WTC11 (cell line): ENCODE measurements at regions not wholly inside any gene's neighbourhood (a gene's known extent, or its start where the extent isn't known, plus 50 kb on each side); places are given as distances from the start of the nearest gene placed in this dataset.

Source experiments
- ATAC-seq: fragments of 200-7000 bp; cut with Tn5 transposase; 2 replicates; pipeline ENCODE4 v1.10.0; 2021; ENCODE audit warnings: mild to moderate bottlenecking, moderate library complexity
- CTCF ChIA-PET: fragments of 300-600 bp; sonication (Branson Sonifier 250); formaldehyde crosslinking; loops from one replicate; lab custom pipeline; 2021; ENCODE audit warnings: antibody characterized with exemption; lab: Charles Lee
- POLR2A ChIA-PET: fragments of 350-600 bp; sonication (Branson Sonifier 250); formaldehyde crosslinking; loops from one replicate; lab custom pipeline; 2021; ENCODE audit warnings: antibody characterized with exemption; lab: Charles Lee
- DNase-seq: peaks from one replicate; pipeline ENCODE4 v3.0.0; 2021; ENCODE audit warnings: low spot score
- H3K27ac Mint-ChIP-seq: 2 replicates; pipeline ENCODE4 v1.8.0; 2021; ENCODE audit warnings: mixed read lengths
- H3K27me3 Mint-ChIP-seq: 2 replicates; pipeline ENCODE4 v1.8.0; 2021; ENCODE audit warnings: low read depth, mild to moderate bottlenecking, moderate library complexity, mixed read lengths
- H3K36me3 Mint-ChIP-seq: 2 replicates; pipeline ENCODE4 v1.8.0; 2021; ENCODE audit warnings: mixed read lengths
- H3K4me1 Mint-ChIP-seq: 2 replicates; pipeline ENCODE4 v1.8.0; 2022; ENCODE audit warnings: mixed read lengths
- H3K4me3 Mint-ChIP-seq: 2 replicates; pipeline ENCODE4 v1.8.0; 2021; ENCODE audit warnings: mild to moderate bottlenecking, moderate library complexity, mixed read lengths
- H3K9me3 Mint-ChIP-seq: 2 replicates; pipeline ENCODE4 v1.8.0; 2021; ENCODE audit warnings: mixed read lengths
- CREM ChIP-seq: sonication (generic); formaldehyde crosslinking; IDR thresholded peaks from 2 replicates; pipeline ENCODE4 v1.8.1; 2022; ENCODE audit warnings: mild to moderate bottlenecking, missing genetic modification reagents, moderate library complexity
- GTF2I ChIP-seq: fragments of 250-450 bp; sonication (Bioruptor Pico); conservative IDR thresholded peaks from 2 replicates; pipeline ENCODE4 v1.4.0; 2021; ENCODE audit warnings: mild to moderate bottlenecking
- IRF2 ChIP-seq: sonication (generic); formaldehyde crosslinking; IDR thresholded peaks from 2 replicates; pipeline ENCODE4 v1.8.0; 2022; ENCODE audit warnings: low read depth, missing genetic modification reagents, borderline replicate concordance
- MXD4 ChIP-seq: fragments of 250-450 bp; sonication (Bioruptor Pico); IDR thresholded peaks from 2 replicates; pipeline ENCODE4 v1.8.0; 2021; ENCODE audit warnings: mild to moderate bottlenecking, moderate library complexity, borderline replicate concordance
- NFE2L1 ChIP-seq: sonication (generic); formaldehyde crosslinking; IDR thresholded peaks from 2 replicates; pipeline ENCODE4 v1.8.1; 2023; ENCODE audit warnings: missing genetic modification reagents
- NR3C1 ChIP-seq: sonication (generic); formaldehyde crosslinking; conservative IDR thresholded peaks from 2 replicates; pipeline ENCODE4 v1.8.1; 2023; ENCODE audit warnings: low read depth, mild to moderate bottlenecking, missing genetic modification reagents
- ZNF121 ChIP-seq: sonication (generic); formaldehyde crosslinking; IDR thresholded peaks from 2 replicates; pipeline ENCODE4 v1.8.0; 2023; ENCODE audit warnings: missing genetic modification reagents
- ZNF263 ChIP-seq: sonication (generic); formaldehyde crosslinking; IDR thresholded peaks from 2 replicates; pipeline ENCODE4 v1.8.1; 2022; ENCODE audit warnings: low read depth, mild to moderate bottlenecking, moderate library complexity, missing genetic modification reagents
- ZNF396 ChIP-seq: fragments of 250-450 bp; sonication (Bioruptor Pico); IDR thresholded peaks from 2 replicates; pipeline ENCODE4 v1.8.0; 2021; ENCODE audit warnings: mild to moderate bottlenecking, moderate library complexity, borderline replicate concordance
- ZNF671 ChIP-seq: fragments of 250-450 bp; sonication (Bioruptor Pico); IDR thresholded peaks from 2 replicates; pipeline ENCODE4 v1.8.0; 2021; ENCODE audit warnings: mild to moderate bottlenecking
- TF ChIP-seq, protein P1 (sequence below): sonication (generic); formaldehyde crosslinking; conservative IDR thresholded peaks from 2 replicates; pipeline ENCODE4 v1.8.1; 2023; ENCODE audit warnings: mild to moderate bottlenecking, low read depth, missing genetic modification reagents, moderate library complexity
- TF ChIP-seq, protein P2 (sequence below): sonication (generic); formaldehyde crosslinking; IDR thresholded peaks from 2 replicates; pipeline ENCODE4 v1.8.0; 2023; ENCODE audit warnings: missing genetic modification reagents
- TF ChIP-seq, protein P3 (sequence below): sonication (generic); formaldehyde crosslinking; IDR thresholded peaks from 2 replicates; pipeline ENCODE4 v1.8.0; 2022; ENCODE audit warnings: mild to moderate bottlenecking, missing genetic modification reagents
- TF ChIP-seq, protein P4 (sequence below): sonication (generic); formaldehyde crosslinking; conservative IDR thresholded peaks from 2 replicates; pipeline ENCODE4 v1.8.1; 2022; ENCODE audit warnings: mild to moderate bottlenecking, missing genetic modification reagents
- TF ChIP-seq, protein P5 (sequence below): sonication (generic); formaldehyde crosslinking; IDR thresholded peaks from 2 replicates; pipeline ENCODE4 v1.8.1; 2022; ENCODE audit warnings: mild to moderate bottlenecking, missing genetic modification reagents, moderate library complexity, borderline replicate concordance
- TF ChIP-seq, protein P6 (sequence below): sonication (generic); formaldehyde crosslinking; IDR thresholded peaks from 2 replicates; pipeline ENCODE4 v1.8.1; 2023; ENCODE audit warnings: mild to moderate bottlenecking, missing genetic modification reagents
- TF ChIP-seq, protein P7 (sequence below): fragments of 200-600 bp; IDR thresholded peaks from 2 replicates; pipeline ENCODE4 v1.8.0; 2022; ENCODE audit warnings: antibody characterized with exemption
- TF ChIP-seq, protein P8 (sequence below): fragments of 250-450 bp; sonication (Bioruptor Pico); IDR thresholded peaks from 2 replicates; pipeline ENCODE4 v1.9.0; 2021; ENCODE audit warnings: mild to moderate bottlenecking
- TF ChIP-seq, protein P9 (sequence below): sonication (generic); formaldehyde crosslinking; IDR thresholded peaks from 2 replicates; pipeline ENCODE4 v1.8.1; 2022; ENCODE audit warnings: low read depth, missing genetic modification reagents, borderline replicate concordance

DNA sequence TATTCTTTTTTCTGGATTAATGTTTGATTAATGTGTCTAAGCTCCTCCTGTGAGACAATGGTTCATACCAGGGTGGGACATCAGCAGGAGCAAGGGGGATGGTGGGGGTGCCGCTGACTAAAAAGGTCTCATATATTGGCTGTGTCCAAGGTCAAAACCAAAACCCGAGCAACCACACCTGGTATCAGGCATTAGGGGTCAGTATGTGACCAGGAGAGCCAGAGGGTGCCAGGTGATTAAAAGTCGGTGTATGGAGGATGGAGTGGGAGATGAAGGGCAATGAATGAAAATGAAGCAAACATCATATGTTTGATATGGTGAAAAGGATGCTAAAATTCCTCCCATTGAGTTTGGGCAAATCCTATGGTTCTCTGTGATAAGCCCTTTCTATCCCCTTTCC, 118.0 kb downstream of the MIAT start:
- peaks cover 63% of the 10 kb centered on the region for H3K27me3 Mint-ChIP-seq
- DNase-seq (no peak), ATAC-seq (no peak)
- H3K9me3 Mint-ChIP-seq: peaks cover 14% of the 10 kb centered on the region
- POLR2A ChIA-PET: no interaction called here
- no peak overlapping the region for H3K27ac Mint-ChIP-seq
- CTCF ChIA-PET: interaction anchor here (0.8 to 1.3 kb wide), 4 partner anchors 19 to 94 kb away, joined by 3 to 4 read pairs (median 4); no protein-coding TSS in a partner anchor
- TF ChIP-seq, protein P1, sequence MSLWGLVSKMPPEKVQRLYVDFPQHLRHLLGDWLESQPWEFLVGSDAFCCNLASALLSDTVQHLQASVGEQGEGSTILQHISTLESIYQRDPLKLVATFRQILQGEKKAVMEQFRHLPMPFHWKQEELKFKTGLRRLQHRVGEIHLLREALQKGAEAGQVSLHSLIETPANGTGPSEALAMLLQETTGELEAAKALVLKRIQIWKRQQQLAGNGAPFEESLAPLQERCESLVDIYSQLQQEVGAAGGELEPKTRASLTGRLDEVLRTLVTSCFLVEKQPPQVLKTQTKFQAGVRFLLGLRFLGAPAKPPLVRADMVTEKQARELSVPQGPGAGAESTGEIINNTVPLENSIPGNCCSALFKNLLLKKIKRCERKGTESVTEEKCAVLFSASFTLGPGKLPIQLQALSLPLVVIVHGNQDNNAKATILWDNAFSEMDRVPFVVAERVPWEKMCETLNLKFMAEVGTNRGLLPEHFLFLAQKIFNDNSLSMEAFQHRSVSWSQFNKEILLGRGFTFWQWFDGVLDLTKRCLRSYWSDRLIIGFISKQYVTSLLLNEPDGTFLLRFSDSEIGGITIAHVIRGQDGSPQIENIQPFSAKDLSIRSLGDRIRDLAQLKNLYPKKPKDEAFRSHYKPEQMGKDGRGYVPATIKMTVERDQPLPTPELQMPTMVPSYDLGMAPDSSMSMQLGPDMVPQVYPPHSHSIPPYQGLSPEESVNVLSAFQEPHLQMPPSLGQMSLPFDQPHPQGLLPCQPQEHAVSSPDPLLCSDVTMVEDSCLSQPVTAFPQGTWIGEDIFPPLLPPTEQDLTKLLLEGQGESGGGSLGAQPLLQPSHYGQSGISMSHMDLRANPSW (CRISPR knock-in tag): no peak
- no peak for TF ChIP-seq IRF2 (CRISPR knock-in tag)
- TF ChIP-seq, protein P2, sequence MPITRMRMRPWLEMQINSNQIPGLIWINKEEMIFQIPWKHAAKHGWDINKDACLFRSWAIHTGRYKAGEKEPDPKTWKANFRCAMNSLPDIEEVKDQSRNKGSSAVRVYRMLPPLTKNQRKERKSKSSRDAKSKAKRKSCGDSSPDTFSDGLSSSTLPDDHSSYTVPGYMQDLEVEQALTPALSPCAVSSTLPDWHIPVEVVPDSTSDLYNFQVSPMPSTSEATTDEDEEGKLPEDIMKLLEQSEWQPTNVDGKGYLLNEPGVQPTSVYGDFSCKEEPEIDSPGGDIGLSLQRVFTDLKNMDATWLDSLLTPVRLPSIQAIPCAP (CRISPR knock-in tag): no peak
- TF ChIP-seq, protein P3, sequence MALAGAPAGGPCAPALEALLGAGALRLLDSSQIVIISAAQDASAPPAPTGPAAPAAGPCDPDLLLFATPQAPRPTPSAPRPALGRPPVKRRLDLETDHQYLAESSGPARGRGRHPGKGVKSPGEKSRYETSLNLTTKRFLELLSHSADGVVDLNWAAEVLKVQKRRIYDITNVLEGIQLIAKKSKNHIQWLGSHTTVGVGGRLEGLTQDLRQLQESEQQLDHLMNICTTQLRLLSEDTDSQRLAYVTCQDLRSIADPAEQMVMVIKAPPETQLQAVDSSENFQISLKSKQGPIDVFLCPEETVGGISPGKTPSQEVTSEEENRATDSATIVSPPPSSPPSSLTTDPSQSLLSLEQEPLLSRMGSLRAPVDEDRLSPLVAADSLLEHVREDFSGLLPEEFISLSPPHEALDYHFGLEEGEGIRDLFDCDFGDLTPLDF (CRISPR knock-in tag): no peak
- no peak for TF ChIP-seq ZNF671 (CRISPR knock-in tag)
- TF ChIP-seq, protein P4, sequence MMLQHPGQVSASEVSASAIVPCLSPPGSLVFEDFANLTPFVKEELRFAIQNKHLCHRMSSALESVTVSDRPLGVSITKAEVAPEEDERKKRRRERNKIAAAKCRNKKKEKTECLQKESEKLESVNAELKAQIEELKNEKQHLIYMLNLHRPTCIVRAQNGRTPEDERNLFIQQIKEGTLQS (CRISPR knock-in tag): no peak
- no peak for TF ChIP-seq ZNF396
- TF ChIP-seq, protein P5, sequence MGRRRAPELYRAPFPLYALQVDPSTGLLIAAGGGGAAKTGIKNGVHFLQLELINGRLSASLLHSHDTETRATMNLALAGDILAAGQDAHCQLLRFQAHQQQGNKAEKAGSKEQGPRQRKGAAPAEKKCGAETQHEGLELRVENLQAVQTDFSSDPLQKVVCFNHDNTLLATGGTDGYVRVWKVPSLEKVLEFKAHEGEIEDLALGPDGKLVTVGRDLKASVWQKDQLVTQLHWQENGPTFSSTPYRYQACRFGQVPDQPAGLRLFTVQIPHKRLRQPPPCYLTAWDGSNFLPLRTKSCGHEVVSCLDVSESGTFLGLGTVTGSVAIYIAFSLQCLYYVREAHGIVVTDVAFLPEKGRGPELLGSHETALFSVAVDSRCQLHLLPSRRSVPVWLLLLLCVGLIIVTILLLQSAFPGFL: no peak
- TF ChIP-seq MXD4: no peak
- no peak for TF ChIP-seq CREM (CRISPR knock-in tag)
- no peak for TF ChIP-seq ZNF263 (CRISPR knock-in tag)
- TF ChIP-seq, protein P6, sequence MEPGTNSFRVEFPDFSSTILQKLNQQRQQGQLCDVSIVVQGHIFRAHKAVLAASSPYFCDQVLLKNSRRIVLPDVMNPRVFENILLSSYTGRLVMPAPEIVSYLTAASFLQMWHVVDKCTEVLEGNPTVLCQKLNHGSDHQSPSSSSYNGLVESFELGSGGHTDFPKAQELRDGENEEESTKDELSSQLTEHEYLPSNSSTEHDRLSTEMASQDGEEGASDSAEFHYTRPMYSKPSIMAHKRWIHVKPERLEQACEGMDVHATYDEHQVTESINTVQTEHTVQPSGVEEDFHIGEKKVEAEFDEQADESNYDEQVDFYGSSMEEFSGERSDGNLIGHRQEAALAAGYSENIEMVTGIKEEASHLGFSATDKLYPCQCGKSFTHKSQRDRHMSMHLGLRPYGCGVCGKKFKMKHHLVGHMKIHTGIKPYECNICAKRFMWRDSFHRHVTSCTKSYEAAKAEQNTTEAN (CRISPR knock-in tag): no peak
- no peak for TF ChIP-seq ZNF121 (CRISPR knock-in tag)
- H3K4me1 Mint-ChIP-seq: peaks cover 23% of the 10 kb centered on the region
- H3K4me3 Mint-ChIP-seq: no peak overlapping the region
- peaks cover 34% of the 10 kb centered on the region for H3K36me3 Mint-ChIP-seq

DNA sequence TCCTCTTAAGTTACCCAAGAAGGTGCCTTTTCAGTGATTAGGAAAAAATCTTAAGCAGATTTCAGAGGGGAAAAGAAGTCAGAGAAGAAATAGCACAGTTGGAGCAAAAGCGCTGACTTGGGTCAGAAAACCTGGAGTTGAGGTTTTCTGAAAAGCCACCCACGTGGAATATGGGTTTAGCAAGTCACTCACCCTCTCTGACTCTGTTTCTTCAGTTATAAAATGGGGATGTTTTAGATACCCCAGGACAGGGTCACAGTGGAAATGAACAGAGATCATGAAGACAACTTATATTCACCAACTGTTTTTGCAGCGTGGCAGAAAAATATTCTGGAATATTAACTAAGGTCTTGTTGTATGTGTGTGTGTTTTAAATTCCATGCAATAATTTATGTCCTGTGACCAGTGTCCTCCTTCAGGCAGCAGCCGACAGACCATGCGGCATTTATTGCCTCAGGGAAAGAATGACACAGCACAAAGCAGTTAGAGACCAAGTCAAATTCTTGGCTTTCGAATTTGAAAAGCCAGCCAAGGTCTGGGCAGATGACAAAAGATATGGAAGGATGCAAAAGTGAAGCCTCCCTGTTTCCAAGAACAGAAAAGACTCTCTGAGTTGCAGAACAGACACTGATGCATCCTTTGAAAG, 119.9 kb downstream of the MIAT start:
- H3K4me3 Mint-ChIP-seq: no peak overlapping the region
- ATAC-seq: peak; percentile 77
- POLR2A ChIA-PET: no interaction called here

DNA sequence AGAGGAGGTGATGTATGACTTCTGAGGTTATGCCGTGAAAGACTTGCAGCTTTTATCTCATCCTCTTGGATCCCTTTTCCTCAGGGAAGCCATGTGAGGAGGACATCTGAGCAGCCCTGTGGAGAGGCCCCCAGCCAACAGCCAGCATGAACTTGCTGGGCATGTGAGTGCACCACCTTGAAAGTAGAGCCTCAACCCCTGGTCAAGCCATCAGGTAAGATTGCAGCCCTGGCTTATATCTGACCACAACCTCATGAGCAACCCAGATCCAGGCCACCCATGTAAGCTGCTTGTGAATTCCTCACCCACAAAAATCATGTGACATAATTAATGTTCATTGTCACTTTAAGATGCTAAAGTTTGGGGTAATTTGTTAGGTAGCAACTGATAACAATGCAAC, 121.0 kb downstream of the MIAT start:
- H3K36me3 Mint-ChIP-seq: peaks cover 35% of the 10 kb centered on the region
- CTCF ChIA-PET: no interaction called here
- ATAC-seq (no peak), DNase-seq (no peak)
- peaks cover 23% of the 10 kb centered on the region for H3K4me1 Mint-ChIP-seq
- POLR2A ChIA-PET: no interaction called here
- no peak overlapping the region for H3K27ac Mint-ChIP-seq
- H3K27me3 Mint-ChIP-seq: peaks cover 85% of the 10 kb centered on the region
- H3K9me3 Mint-ChIP-seq: peaks cover 14% of the 10 kb centered on the region
- H3K4me3 Mint-ChIP-seq: no peak overlapping the region
- TF ChIP-seq, protein P7, sequence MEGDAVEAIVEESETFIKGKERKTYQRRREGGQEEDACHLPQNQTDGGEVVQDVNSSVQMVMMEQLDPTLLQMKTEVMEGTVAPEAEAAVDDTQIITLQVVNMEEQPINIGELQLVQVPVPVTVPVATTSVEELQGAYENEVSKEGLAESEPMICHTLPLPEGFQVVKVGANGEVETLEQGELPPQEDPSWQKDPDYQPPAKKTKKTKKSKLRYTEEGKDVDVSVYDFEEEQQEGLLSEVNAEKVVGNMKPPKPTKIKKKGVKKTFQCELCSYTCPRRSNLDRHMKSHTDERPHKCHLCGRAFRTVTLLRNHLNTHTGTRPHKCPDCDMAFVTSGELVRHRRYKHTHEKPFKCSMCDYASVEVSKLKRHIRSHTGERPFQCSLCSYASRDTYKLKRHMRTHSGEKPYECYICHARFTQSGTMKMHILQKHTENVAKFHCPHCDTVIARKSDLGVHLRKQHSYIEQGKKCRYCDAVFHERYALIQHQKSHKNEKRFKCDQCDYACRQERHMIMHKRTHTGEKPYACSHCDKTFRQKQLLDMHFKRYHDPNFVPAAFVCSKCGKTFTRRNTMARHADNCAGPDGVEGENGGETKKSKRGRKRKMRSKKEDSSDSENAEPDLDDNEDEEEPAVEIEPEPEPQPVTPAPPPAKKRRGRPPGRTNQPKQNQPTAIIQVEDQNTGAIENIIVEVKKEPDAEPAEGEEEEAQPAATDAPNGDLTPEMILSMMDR: no peak
- TF ChIP-seq, protein P8, sequence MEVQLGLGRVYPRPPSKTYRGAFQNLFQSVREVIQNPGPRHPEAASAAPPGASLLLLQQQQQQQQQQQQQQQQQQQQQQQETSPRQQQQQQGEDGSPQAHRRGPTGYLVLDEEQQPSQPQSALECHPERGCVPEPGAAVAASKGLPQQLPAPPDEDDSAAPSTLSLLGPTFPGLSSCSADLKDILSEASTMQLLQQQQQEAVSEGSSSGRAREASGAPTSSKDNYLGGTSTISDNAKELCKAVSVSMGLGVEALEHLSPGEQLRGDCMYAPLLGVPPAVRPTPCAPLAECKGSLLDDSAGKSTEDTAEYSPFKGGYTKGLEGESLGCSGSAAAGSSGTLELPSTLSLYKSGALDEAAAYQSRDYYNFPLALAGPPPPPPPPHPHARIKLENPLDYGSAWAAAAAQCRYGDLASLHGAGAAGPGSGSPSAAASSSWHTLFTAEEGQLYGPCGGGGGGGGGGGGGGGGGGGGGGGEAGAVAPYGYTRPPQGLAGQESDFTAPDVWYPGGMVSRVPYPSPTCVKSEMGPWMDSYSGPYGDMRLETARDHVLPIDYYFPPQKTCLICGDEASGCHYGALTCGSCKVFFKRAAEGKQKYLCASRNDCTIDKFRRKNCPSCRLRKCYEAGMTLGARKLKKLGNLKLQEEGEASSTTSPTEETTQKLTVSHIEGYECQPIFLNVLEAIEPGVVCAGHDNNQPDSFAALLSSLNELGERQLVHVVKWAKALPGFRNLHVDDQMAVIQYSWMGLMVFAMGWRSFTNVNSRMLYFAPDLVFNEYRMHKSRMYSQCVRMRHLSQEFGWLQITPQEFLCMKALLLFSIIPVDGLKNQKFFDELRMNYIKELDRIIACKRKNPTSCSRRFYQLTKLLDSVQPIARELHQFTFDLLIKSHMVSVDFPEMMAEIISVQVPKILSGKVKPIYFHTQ (CRISPR knock-in tag): no peak
- TF ChIP-seq, protein P9, sequence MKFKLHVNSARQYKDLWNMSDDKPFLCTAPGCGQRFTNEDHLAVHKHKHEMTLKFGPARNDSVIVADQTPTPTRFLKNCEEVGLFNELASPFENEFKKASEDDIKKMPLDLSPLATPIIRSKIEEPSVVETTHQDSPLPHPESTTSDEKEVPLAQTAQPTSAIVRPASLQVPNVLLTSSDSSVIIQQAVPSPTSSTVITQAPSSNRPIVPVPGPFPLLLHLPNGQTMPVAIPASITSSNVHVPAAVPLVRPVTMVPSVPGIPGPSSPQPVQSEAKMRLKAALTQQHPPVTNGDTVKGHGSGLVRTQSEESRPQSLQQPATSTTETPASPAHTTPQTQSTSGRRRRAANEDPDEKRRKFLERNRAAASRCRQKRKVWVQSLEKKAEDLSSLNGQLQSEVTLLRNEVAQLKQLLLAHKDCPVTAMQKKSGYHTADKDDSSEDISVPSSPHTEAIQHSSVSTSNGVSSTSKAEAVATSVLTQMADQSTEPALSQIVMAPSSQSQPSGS (CRISPR knock-in tag): no peak
- no peak for TF ChIP-seq GTF2I

More for the DNA sequence above, 119.9 kb downstream of the MIAT start:
- Mint-ChIP-seq H3K9me3 (peaks cover 14% of the 10 kb centered on the region), H3K4me1 (peaks cover 23% of the 10 kb centered on the region), H3K36me3 (peaks cover 35% of the 10 kb centered on the region), H3K27ac (no peak overlapping the region), H3K27me3 (peaks cover 74% of the 10 kb centered on the region)
- CTCF ChIA-PET: interaction anchor here (0.6 kb wide), 1 partner anchor 21 kb away, joined by 3 read pairs; no protein-coding TSS in a partner anchor
- TF ChIP-seq NFE2L1 (CRISPR knock-in tag) (peak; percentile 93), NR3C1 (CRISPR knock-in tag) (no peak)
- no peak for DNase-seq
